A673 (cell line): ENCODE measurements at regions not wholly inside any gene's neighbourhood (a gene's known extent, or its start where the extent isn't known, plus 50 kb on each side); places are given as distances from the start of the nearest gene placed in this dataset.

Source experiments
- BruUV-seq: library from RNA; stranded (reverse); fragments of 400-500 nt; replicated peaks from 2 replicates; lab custom pipeline; 2021; lab: Mats Ljungman, UMichigan
- CTCF ChIA-PET: fragments of 300-600 bp; sonication (Branson Sonifier 250); formaldehyde crosslinking; loops from one replicate; lab custom pipeline; 2022; ENCODE audit warnings: antibody characterized with exemption; lab: Charles Lee
- POLR2A ChIA-PET: fragments of 300-600 bp; sonication (Branson Sonifier 250); formaldehyde crosslinking; loops from one replicate; lab custom pipeline; 2022; ENCODE audit warnings: antibody characterized with exemption; ENCODE audit not compliant: low non-redundant PET; lab: Charles Lee
- DNase-seq: peaks from one replicate; pipeline ENCODE4 v3.0.0-alpha.2; 2015; ENCODE audit warnings: low spot score
- H3K27ac ChIP-seq: fragments of 200-600 bp; sonication (generic); 2 replicates; pipeline ENCODE4 v1.5.1; 2016; ENCODE audit warnings: mixed run types, low read depth, mild to moderate bottlenecking, mixed read lengths, antibody characterized with exemption, low read length; ENCODE audit not compliant: poor library complexity, severe bottlenecking
- H3K27me3 ChIP-seq: fragments of 200-600 bp; sonication (generic); replicated peaks from 2 replicates; pipeline ENCODE4 v1.6.1; 2017; ENCODE audit warnings: mixed run types, low read depth, mild to moderate bottlenecking, mixed read lengths, antibody characterized with exemption, low read length; ENCODE audit not compliant: insufficient read depth, poor library complexity
- H3K36me3 ChIP-seq: fragments of 200-600 bp; sonication (generic); 2 replicates; pipeline ENCODE4 v1.6.1; 2016; ENCODE audit warnings: mixed run types, mild to moderate bottlenecking, mixed read lengths, antibody characterized with exemption, low read length; ENCODE audit not compliant: insufficient read depth, poor library complexity, severe bottlenecking
- H3K4me1 ChIP-seq: fragments of 200-600 bp; sonication (generic); 2 replicates; pipeline ENCODE4 v1.6.1; 2017; ENCODE audit warnings: mixed run types, mild to moderate bottlenecking, mixed read lengths, antibody characterized with exemption, low read length; ENCODE audit not compliant: insufficient read depth, poor library complexity, severe bottlenecking
- H3K4me3 ChIP-seq: fragments of 200-600 bp; sonication (generic); 2 replicates; pipeline ENCODE4 v1.5.1; 2016; ENCODE audit warnings: low read depth, mixed run types, mild to moderate bottlenecking, mixed read lengths, low read length; ENCODE audit not compliant: poor library complexity, severe bottlenecking
- H3K9me3 ChIP-seq: fragments of 200-600 bp; sonication (generic); 2 replicates; pipeline ENCODE4 v1.6.1; 2016; ENCODE audit warnings: mixed run types, low read depth, mild to moderate bottlenecking, mixed read lengths, antibody characterized with exemption, low read length; ENCODE audit not compliant: poor library complexity, severe bottlenecking
- CTCF ChIP-seq: fragments of 300-800, 200-600 bp; sonication (generic); conservative IDR thresholded peaks from 2 replicates; pipeline ENCODE4 v1.5.1; 2017; ENCODE audit warnings: low read depth, mild to moderate bottlenecking, antibody characterized with exemption, low read length, moderate library complexity, mixed read lengths
- EZH2 ChIP-seq: fragments of 200-600 bp; sonication (generic); IDR thresholded peaks from 2 replicates; pipeline ENCODE4 v1.6.1; 2017; ENCODE audit warnings: borderline replicate concordance, low read depth, mild to moderate bottlenecking, mixed read lengths, antibody characterized with exemption, low read length; ENCODE audit not compliant: poor library complexity, severe bottlenecking
- intact Hi-C: fragments of 100-400 bp; cut with micrococcal nuclease; formaldehyde crosslinking; loops from one replicate; pipeline ENCODE4 v1.10.0; 2022; ENCODE audit not compliant: unreplicated experiment

- DNase-seq: no peak
- peaks cover 4% of the 10 kb centered on the region for H3K27me3 ChIP-seq
- no peak overlapping the region for H3K27ac ChIP-seq
- ChIA-PET POLR2A (no interaction called here), CTCF (no interaction called here)
- TF ChIP-seq EZH2: no peak
- TF ChIP-seq CTCF: no peak
- BruUV-seq: no TSS peak
- no peaks in the 10 kb centered on the region for H3K4me1 ChIP-seq
- intact Hi-C loops: no loop called here
- no peak overlapping the region for H3K4me3 ChIP-seq
- H3K36me3 ChIP-seq: no peaks in the 10 kb centered on the region
- H3K9me3 ChIP-seq: no peaks in the 10 kb centered on the region
These were observed 256.5 kb upstream of the GRIA1 start for GRCh38 chr5:153233933-153234332.

- DNase-seq: no peak
- no peaks in the 10 kb centered on the region for H3K36me3 ChIP-seq
- intact Hi-C loops: no loop called here
- H3K9me3 ChIP-seq: no peaks in the 10 kb centered on the region
- H3K4me1 ChIP-seq: no peaks in the 10 kb centered on the region
- ChIA-PET CTCF (no interaction called here), POLR2A (no interaction called here)
- H3K27ac ChIP-seq: no peak overlapping the region
- no peak overlapping the region for H3K4me3 ChIP-seq
- no peak for TF ChIP-seq EZH2
- no peak for TF ChIP-seq CTCF
- H3K27me3 ChIP-seq: peaks cover 8% of the 10 kb centered on the region
- BruUV-seq: no TSS peak
These were observed 254.2 kb upstream of the GRIA1 start for GRCh38 chr5:153236319-153236718.

GRCh38 chr5:153237671-153238332, 252.7 kb upstream of the GRIA1 start:
- POLR2A ChIA-PET: no interaction called here
- BruUV-seq: no TSS peak
- Histone ChIP-seq H3K27ac (no peak overlapping the region), H3K27me3 (peaks cover 8% of the 10 kb centered on the region), H3K4me3 (no peak overlapping the region), H3K36me3 (no peaks in the 10 kb centered on the region), H3K4me1 (no peaks in the 10 kb centered on the region), H3K9me3 (no peaks in the 10 kb centered on the region)
- intact Hi-C loops: no loop called here
- DNase-seq: no peak
- TF ChIP-seq EZH2 (no peak), CTCF (no peak)
- CTCF ChIA-PET: no interaction called here
